GM21737 (cell line): ENCODE measurements at regions not wholly inside any gene's neighbourhood (a gene's known extent, or its start where the extent isn't known, plus 50 kb on each side); places are given as distances from the start of the nearest gene placed in this dataset.
"Not testable (repeated sequence)": the region's sequence is repeated elsewhere in the genome, so short reads cannot be mapped to it uniquely, and the experiment has no call there.

Experiments used
- ATAC-seq: cut with Tn5 transposase; IDR thresholded peaks from one replicate; pipeline ENCODE4 v1.9.1; 2021; ENCODE audit warnings: mild to moderate bottlenecking, moderate library complexity; ENCODE audit not compliant: unreplicated experiment

GRCh38 chr1:99441299-99442095, 177.2 kb downstream of the PLPPR4 start:
- no peak for ATAC-seq

DNA sequence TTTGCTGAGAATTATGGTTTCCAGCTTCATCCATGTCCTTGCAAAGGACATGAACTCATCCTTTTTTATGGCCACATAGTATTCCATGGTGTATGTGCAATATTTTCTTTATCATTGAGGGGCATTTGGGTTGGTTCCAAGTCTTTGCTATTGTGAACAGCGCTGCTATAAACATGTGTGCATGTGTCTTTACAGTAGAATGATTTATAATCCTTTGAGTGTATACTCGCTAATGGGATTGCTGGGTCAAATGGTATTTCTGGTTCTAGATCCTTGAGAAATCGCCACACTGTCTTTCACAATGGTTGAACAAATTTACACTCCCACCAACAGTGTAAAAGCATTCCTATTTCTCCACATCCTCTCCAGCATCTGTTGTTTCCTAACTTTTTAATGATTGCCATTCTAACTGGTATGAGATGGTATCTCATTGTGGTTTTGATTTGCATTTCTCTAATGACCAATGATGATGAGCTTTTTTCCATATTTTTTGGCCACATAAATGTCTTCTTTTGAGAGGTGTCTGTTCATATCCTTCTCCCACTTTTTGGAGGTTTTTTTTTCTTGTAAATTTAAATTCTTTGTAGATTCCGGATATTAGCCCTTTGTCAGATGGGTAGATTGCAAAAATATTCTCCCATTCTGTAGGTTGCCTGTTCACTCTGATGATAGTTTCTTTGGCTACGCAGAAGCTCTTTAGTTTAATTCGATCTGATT, 180.1 kb downstream of the PLPPR4 start:
- ATAC-seq: not testable (repeated sequence)

DNA sequence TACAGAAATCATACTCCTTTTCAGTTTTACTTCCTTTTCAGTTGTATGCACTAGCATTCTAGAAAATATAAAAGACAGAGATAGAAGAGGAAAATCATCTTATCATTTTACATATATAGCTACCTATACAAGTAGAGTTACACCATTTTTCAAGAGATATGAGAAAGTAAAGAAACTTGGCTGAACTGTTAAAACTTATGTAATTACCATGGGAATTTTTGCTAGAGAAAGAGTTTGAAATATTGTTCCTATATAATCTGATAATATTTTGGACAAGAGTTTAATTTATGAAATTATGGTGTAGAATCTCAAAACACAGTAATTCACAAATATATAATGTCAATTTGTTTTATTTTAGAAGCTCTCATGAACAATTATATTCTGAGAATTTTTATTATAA, 180.8 kb downstream of the PLPPR4 start:
- ATAC-seq: no peak

DNA sequence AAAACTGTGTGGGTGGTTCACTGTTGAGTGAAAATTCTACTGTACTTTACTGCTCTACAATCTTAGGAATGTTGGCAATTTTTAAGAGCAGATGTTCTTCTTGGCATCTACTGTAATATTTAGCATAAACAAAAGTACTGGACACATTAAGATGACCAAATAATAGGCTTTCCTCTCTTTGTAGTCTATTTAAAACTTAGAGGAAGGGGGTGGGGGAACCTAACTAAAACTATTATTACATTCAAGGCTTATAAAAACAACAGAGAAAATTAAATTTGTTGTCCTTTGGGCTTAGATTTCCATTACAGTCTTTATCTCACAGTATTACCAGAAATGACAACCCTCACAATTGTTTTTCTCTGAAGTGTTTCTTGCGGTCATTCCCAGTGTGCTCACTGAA, 181.2 kb downstream of the PLPPR4 start:
- ATAC-seq: no peak

DNA sequence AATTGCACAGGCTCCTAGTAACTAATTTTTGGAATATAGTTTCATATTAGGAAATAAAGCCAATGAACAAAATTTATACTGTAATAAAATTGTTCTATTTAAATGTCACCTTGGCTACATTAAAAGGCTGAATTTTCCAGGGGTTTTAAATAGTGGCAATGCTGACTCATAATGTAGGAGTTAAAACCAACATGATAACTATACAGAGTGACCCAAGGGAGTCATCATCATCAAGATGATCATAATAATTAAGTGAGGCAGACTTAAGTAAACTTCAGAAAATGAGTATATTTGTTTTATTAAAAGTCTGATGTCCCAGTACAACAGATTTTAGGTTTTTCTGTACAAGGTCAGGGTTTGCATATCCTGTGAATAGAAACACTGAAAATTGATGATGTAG, 183.4 kb downstream of the PLPPR4 start:
- ATAC-seq: no peak

- no peak for ATAC-seq
Measured at GRCh38 chr1:99455760-99456159, 190.2 kb upstream of the PALMD start.

DNA sequence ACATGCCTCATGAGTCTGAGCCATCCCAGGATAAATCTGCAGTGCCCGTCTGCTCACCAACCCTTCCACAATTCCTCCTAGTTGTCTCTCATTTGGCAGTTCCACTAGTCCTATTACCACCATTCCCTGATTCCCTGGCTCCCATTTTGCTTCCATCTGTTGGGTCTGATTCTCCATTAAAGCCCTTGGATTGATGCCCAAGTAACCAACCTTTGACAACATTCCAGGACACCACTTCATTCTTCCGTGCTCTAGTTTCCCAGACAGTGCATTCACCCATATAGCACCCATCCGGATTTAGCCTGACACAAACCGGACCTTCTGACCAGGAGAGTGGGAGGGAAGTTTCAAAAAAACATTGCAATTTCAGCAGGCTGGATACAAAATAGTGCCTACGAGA, 189.4 kb upstream of the PALMD start:
- ATAC-seq: no peak

GRCh38 chr1:99457381-99458165, 188.3 kb upstream of the PALMD start:
- ATAC-seq: no peak

DNA sequence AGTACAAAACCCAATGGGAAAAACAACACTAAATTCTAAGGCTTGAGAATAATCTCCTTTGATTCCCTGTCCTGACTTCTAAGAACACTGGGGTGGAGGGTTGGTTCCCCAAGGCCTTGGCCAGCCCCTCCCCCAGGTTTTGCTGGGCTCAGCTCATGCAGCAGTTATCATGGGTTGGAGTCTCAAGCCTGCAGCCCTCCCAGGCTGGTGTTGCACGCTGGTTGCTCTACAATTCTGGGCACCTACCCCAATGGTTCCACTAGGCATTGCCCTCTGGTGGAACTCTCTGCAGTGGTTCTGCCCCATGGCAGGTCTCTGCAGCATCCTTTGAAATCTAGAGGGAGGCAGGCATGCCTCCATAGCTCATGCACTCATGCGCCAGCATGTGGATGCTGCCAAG, 184.4 kb upstream of the PALMD start:
- ATAC-seq: no peak

DNA sequence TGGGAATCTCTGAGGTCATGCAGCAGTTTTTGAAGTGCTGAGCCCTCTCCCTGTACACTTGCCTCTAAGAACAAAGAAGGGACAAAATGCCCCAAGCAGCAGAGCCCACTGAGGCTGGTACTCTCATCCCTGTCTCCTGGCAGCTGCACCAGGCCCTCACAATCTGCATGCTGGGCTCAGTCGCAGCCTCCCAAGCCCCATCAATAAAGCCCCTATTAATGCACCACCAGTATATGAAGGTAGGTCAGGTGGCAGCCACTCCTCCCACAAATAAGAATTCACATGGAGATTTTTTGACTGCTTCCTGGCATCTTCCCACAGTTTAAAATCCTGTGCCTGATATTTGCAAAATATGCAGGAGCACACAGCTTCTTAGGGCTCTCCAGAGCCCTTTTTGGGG, 181.2 kb upstream of the PALMD start:
- no peak for ATAC-seq

- ATAC-seq: no peak
Measured at GRCh38 chr1:99465176-99465900, 180.6 kb upstream of the PALMD start.

GRCh38 chr1:99467645-99468044, 178.3 kb upstream of the PALMD start:
- ATAC-seq: no peak

- no peak for ATAC-seq
Measured at GRCh38 chr1:99469550-99469971, 176.4 kb upstream of the PALMD start.

DNA sequence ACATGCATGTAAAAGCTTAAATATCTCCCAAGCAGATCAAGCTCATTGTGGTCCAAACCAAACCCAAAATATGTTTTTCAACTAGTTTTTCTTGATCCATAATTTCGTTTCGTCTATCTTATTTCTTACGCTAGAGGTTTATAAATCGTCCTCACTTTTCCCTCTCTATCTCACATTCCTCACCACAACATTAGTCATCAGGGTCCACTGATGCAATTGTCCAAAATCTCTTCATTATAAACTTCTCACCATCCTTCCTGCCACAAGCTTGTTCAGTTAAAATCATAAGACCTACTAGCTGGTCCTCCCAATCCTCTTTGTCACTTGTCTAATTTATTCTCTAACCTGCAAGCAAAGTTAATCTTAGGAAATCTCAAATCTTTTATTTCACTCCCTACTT, 173.0 kb upstream of the PALMD start:
- no peak for ATAC-seq

GRCh38 chr1:99474350-99474893, 171.5 kb upstream of the PALMD start:
- ATAC-seq: no peak

DNA sequence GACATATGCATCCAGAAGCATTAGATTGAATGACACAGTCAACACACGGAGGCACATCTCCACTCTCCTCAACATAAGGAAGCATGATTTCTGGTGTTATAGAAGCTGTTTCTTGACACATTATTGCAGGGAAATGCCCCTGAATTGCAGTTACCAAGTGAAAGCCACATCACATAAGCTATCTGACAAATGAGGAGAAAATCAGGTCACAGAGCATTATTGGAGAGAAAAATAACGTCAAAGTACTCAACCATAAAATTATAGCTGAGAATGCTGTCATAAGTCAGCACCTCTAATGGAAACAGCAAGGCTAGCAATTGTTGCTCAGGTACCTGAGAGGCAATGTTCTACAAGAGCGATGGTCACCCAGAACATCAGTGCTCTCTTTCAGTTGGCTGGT, 169.9 kb upstream of the PALMD start:
- no peak for ATAC-seq

DNA sequence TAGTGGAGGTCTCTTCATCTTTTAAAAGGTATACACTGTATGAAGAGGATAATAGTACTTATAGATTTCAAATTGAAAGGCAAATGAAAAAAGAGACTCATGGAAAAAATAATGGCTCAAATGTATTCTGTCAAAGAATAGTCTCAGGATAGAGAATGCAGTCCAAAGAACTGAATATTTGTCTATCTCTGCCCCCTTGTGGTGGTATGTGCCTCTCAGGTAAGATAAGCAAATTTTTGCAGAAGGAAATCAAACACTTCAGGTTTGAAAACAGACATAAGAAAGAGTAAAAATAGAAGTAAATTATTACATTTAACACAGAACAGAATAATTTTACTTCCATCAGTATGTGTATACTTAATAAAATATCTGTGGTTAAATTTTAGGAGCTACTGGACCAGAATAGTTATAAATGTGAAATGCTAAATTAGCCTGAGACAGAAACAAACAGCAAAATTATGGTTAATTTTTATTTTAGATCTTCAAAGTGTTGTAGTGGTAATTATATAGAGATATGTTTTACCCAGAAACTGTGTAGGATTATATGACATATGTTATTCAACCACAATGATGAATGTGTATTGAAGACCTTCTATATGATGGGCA, 164.4 kb upstream of the PALMD start:
- ATAC-seq: peak; percentile 69

DNA sequence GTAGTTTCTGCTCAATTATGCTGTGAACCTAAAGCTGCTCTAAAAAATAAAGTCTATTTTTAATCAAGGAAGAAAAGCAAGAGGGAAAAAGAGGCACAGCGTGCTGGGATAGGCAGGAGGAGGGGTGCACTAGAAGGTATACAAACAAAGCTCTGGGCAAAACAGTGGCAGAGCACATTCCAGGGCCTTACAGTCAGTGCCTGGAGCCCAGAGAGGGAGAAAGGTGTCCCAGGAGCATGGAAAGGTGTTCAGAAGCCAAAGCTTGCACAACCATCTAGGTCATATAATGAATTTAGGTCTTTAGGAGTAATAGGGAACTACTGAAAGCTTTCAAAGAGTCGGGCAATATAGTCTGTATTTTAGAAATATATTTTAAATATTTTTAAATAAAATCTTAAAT, 163.6 kb upstream of the PALMD start:
- ATAC-seq: no peak

DNA sequence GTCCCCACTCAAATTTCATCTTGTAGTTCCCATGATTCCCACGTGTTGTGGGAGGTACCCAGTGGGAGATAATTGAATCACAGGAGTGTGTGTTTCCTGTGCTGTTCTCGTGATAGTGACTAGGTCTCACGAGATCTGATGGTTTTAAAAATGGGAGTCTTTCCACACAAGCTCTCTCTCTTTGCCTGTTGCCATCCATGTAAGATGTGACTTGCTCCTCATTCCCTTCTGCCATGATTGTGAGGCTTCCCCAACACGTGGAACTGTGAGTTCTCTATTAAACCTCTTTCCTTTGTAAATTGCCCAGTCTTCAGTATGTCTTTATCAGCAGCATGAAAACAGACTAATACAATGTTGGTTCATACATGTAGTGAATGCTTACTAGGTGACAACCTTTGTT, 163.2 kb upstream of the PALMD start:
- ATAC-seq: no peak

DNA sequence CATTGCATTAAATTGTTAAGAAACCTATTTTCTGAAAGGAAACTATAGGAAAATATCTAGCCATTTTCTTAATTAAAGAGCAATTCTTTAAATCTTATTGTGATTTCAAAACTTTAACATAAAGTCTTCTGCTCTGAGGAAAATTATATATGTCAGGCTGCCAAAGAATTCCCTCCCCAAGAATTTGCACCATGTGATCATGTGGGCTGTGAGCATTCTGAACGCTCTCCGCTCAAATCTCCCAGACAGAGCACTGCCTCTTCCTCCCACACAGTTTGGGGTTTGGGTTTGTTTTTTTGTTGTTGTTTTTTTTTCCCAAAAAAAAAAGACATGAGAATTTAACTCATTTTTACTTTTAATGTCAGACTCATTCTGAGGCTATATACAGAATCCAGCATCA, 155.9 kb upstream of the PALMD start:
- no peak for ATAC-seq
